ENCODE measurements at regions not wholly inside any gene's neighbourhood (a gene's known extent, or its start where the extent isn't known, plus 50 kb on each side); places are given as distances from the start of the nearest gene placed in this dataset.
"Not testable (repeated sequence)": the region's sequence is repeated elsewhere in the genome, so short reads cannot be mapped to it uniquely, and the experiment has no call there.

GRCh38 chr10:29702273-29703164 lies 67.7 kb upstream of the SVIL start:
- in situ Hi-C loops (cut with HindIII; ENCODE audit: low sequenced_read_pairs) = no loop called here

- in situ Hi-C loops (cut with HindIII; ENCODE audit: low sequenced_read_pairs) = no loop called here
Measured at GRCh38 chr10:29701306-29701705, 66.5 kb upstream of the SVIL start.

GRCh38 chr10:29699621-29700020 lies 64.8 kb upstream of the SVIL start:
- in situ Hi-C loops (cut with HindIII; ENCODE audit: low sequenced_read_pairs) = no loop called here

GRCh38 chr10:29698773-29699490 lies 64.2 kb upstream of the SVIL start:
- in situ Hi-C loops (cut with HindIII; ENCODE audit: low sequenced_read_pairs) = no loop called here

- in situ Hi-C loops (cut with HindIII; ENCODE audit: low sequenced_read_pairs) = not testable (repeated sequence)
Measured at GRCh38 chr10:29696581-29696980, 61.8 kb upstream of the SVIL start.

GRCh38 chr10:29694121-29694520 lies 59.4 kb upstream of the SVIL start:
- in situ Hi-C loops (cut with HindIII; ENCODE audit: low sequenced_read_pairs) = loop anchor here (5.0 kb wide), 1 partner anchor 67 kb away; no protein-coding TSS in a partner anchor

- in situ Hi-C loops (cut with HindIII; ENCODE audit: low sequenced_read_pairs) = loop anchor here (5.0 kb wide), 1 partner anchor 65 kb away; no protein-coding TSS in a partner anchor
Measured at GRCh38 chr10:29692121-29692539, 57.4 kb upstream of the SVIL start.

GRCh38 chr10:29691564-29692072 lies 56.8 kb upstream of the SVIL start:
- in situ Hi-C loops (cut with HindIII; ENCODE audit: low sequenced_read_pairs) = loop anchor here (5.0 kb wide), 1 partner anchor 64 kb away; no protein-coding TSS in a partner anchor

- in situ Hi-C loops (cut with HindIII; ENCODE audit: low sequenced_read_pairs) = loop anchor here (5.0 kb wide), 1 partner anchor 33 kb away; no protein-coding TSS in a partner anchor
Measured at GRCh38 chr10:29689001-29689400, 54.2 kb upstream of the SVIL start.

GRCh38 chr10:29688230-29688661 lies 53.5 kb upstream of the SVIL start:
- in situ Hi-C loops (cut with HindIII; ENCODE audit: low sequenced_read_pairs) = loop anchor here (5.0 kb wide), 1 partner anchor 34 kb away; no protein-coding TSS in a partner anchor

- in situ Hi-C loops (cut with HindIII; ENCODE audit: low sequenced_read_pairs) = loop anchor here (5.0 kb wide), 1 partner anchor 35 kb away; no protein-coding TSS in a partner anchor
Measured at GRCh38 chr10:29687421-29688164, 52.8 kb upstream of the SVIL start.

GRCh38 chr10:29685506-29685905 lies 50.7 kb upstream of the SVIL start:
- in situ Hi-C loops (cut with HindIII; ENCODE audit: low sequenced_read_pairs) = loop anchor here (5.0 kb wide), 1 partner anchor 37 kb away; no protein-coding TSS in a partner anchor

All from endothelial cell of hepatic sinusoid (primary cell).